ENCODE measurements at regions not wholly inside any gene's neighbourhood (a gene's known extent, or its start where the extent isn't known, plus 50 kb on each side); places are given as distances from the start of the nearest gene placed in this dataset.

- no peak for TF ChIP-seq POLR2AphosphoS5 (IDR thresholded peaks at IDR 0.05; ENCODE audit: borderline replicate concordance, low read depth, low read length)
- TF ChIP-seq EZH2 (IDR thresholded peaks at IDR 0.05) = no peak
- TF ChIP-seq FOXP2 (optimal IDR thresholded peaks at IDR 0.05; ENCODE audit: control extremely low read depth, extremely low read length, insufficient read depth) = no peak
Measured at GRCh38 chr17:5901731-5902130, 168.4 kb upstream of the WSCD1 start.

Data from SK-N-MC (cell line).